Lower lobe of right lung (tissue), 2 donors: ENCODE measurements at regions not wholly inside any gene's neighbourhood (a gene's known extent, or its start where the extent isn't known, plus 50 kb on each side); places are given as distances from the start of the nearest gene placed in this dataset.

ENCODE experiments used
- ATAC-seq, 2 donors: fragments of 200-7000 bp; cut with Tn5 transposase; one replicate each; pipeline ENCODE4 v1.9.1; 2020 to 2022; ENCODE audit warnings: mild to moderate bottlenecking in 2 of 2, moderate library complexity in 2 of 2
- DNase-seq: peaks from one replicate; pipeline ENCODE4 v3.0.0-alpha.2; 2020
- H3K27ac ChIP-seq: fragments of 200-600 bp; one replicate; pipeline ENCODE4 v1.8.0; 2022
- H3K27me3 ChIP-seq: fragments of 200-600 bp; one replicate; pipeline ENCODE4 v1.8.0; 2022; ENCODE audit warnings: low read depth
- H3K36me3 ChIP-seq: fragments of 200-600 bp; one replicate; pipeline ENCODE4 v1.8.0; 2022; ENCODE audit warnings: mild to moderate bottlenecking
- H3K4me1 ChIP-seq: fragments of 200-600 bp; one replicate; pipeline ENCODE4 v1.8.0; 2022
- H3K4me3 ChIP-seq: fragments of 200-600 bp; one replicate; pipeline ENCODE4 v1.8.0; 2022; ENCODE audit warnings: mild to moderate bottlenecking
- H3K9me3 ChIP-seq: fragments of 200-600 bp; one replicate; pipeline ENCODE4 v1.8.0; 2022
- intact Hi-C: fragments of 100-400 bp; cut with DNase I; formaldehyde crosslinking; loops from one replicate; pipeline ENCODE4 v1.11.0; 2022
- TF ChIP-seq, protein P1 (sequence below): fragments of 200-600 bp; IDR thresholded peaks from one replicate; pipeline ENCODE4 v1.8.0; 2022; ENCODE audit warnings: antibody characterized with exemption, mild to moderate bottlenecking
- donor health status: DM: no; HTN: yes; CAD: no; lungs with severe emphysema.

DNA sequence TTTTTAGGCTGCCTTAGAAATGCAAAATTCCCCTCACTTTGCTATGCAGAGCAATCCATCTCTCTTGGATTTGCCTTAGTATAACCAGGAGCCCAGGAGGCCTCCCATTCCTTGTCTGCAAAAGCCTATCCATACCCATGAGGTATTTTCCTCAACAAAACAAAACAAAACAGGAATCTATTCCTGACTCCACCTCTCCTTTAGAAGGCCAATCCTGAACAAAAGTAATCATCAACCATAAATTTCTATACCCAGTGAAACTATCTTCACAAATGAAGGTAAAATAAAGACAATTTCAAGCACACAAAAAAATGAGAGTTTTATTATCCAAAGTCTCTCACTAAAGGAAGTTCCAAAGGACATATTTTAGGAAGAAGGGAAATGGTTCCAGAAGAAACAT lies 365.7 kb downstream of the KCNRG start:
- Histone ChIP-seq H3K9me3 (peaks cover 15% of the 10 kb centered on the region), H3K27ac (no peak overlapping the region), H3K4me1 (no peaks in the 10 kb centered on the region), H3K36me3 (no peaks in the 10 kb centered on the region), H3K4me3 (no peak overlapping the region), H3K27me3 (no peaks in the 10 kb centered on the region)
- no peak for ATAC-seq
- intact Hi-C loops, result no loop called here
- DNase-seq, result no peak
- TF ChIP-seq, protein P1, sequence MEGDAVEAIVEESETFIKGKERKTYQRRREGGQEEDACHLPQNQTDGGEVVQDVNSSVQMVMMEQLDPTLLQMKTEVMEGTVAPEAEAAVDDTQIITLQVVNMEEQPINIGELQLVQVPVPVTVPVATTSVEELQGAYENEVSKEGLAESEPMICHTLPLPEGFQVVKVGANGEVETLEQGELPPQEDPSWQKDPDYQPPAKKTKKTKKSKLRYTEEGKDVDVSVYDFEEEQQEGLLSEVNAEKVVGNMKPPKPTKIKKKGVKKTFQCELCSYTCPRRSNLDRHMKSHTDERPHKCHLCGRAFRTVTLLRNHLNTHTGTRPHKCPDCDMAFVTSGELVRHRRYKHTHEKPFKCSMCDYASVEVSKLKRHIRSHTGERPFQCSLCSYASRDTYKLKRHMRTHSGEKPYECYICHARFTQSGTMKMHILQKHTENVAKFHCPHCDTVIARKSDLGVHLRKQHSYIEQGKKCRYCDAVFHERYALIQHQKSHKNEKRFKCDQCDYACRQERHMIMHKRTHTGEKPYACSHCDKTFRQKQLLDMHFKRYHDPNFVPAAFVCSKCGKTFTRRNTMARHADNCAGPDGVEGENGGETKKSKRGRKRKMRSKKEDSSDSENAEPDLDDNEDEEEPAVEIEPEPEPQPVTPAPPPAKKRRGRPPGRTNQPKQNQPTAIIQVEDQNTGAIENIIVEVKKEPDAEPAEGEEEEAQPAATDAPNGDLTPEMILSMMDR, result no peak

DNA sequence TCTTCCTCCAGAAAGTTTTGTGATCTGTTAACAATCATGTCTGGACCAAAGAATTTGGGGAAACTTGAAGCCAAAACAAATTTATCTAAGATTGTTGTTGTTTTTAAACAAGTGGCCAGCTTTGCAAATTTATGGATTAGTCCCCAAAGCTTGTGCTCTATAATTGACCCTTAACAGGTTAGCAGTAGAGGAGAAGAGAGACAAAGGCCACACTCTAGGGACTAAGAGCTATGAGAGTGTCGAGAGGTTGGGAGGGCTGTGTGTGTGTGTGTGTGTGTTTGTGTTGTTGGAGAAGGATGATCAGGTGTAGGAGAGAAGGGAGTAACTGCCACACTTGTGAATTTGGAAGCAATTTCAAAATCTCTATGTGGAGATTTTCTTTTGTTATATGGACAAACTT lies 367.3 kb downstream of the KCNRG start:
- Histone ChIP-seq H3K4me1 (peaks cover 10% of the 10 kb centered on the region), H3K27ac (no peak overlapping the region), H3K27me3 (no peaks in the 10 kb centered on the region), H3K9me3 (peaks cover 15% of the 10 kb centered on the region), H3K36me3 (no peaks in the 10 kb centered on the region), H3K4me3 (no peak overlapping the region)
- TF ChIP-seq, protein P1, result no peak
- ATAC-seq (no peak), DNase-seq (no peak)
- intact Hi-C loops, result no loop called here

DNA sequence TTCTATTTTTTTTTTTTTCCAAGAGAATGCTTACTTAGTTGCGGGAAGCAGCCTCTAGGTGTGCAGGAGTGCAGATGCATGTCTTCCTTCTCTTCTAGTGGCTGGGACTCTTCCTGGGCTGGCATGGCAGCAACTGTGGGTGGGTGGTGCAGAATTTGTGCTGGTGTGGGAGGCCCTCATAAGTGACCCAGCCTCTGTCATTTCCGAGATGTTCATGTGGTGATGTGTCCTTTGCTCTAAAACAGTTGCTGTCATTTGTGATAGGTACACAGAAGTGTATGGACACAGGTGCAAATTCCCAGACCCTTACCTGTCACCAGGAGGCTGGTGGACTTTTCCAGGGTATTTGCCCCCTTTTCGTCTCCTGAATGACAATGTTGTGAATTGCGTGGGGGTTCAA lies 367.7 kb downstream of the KCNRG start:
- no peaks in the 10 kb centered on the region for H3K36me3 ChIP-seq
- H3K27ac ChIP-seq, result no peak overlapping the region
- H3K4me1 ChIP-seq, result peaks cover 10% of the 10 kb centered on the region
- no peak for DNase-seq
- no peaks in the 10 kb centered on the region for H3K27me3 ChIP-seq
- TF ChIP-seq, protein P1, result no peak
- no peak for ATAC-seq
- H3K4me3 ChIP-seq, result no peak overlapping the region
- H3K9me3 ChIP-seq, result peaks cover 15% of the 10 kb centered on the region
- intact Hi-C loops, result no loop called here

DNA sequence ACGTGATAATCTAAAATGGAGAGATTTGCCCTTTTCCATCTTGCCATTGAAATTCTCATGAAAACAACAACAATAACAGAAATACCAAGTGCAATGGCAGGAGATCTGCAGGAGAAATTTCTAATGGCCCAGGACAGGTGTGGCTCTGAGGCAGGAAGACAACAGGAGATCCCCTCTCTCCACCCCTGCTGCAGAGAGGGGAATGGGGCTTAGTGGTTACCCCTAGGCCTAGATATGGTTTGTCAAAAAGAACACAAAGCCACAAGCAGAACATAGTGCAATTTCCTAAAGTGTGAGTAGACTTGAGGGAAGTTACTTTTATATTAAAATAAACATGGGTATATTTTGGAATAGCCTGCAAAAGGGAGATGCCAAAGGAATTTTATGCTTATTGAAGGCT lies 369.5 kb downstream of the KCNRG start:
- intact Hi-C loops, result no loop called here

DNA sequence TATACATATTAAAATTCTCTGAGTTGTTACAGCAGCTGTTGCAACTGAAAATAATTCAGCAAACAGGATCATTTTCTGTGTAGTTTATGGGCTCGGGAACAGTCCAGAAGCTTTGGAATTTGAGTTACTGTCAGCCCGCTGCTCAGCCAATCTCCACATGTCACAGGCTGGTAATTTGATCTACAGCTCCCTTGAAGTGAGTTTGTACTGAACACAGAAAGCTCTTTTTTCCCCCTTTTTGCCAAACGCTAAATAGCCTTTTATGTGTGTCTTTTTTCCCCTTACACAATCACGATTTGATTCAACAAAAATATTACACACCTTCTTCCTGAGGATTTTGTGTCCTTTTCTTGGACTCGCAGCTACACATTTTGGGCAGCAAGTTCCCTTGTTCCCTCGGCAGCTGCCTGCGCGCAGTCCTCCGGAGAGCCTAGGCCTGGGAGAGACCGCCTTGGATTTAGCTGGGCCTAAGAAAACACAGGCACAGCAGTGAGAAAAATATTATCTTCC lies 371.4 kb downstream of the KCNRG start:
- ATAC-seq, result peak; percentile 50 to 76
- Histone ChIP-seq H3K27ac (peak overlapping the region; percentile 67), H3K9me3 (peaks cover under 1% of the 10 kb centered on the region), H3K36me3 (no peaks in the 10 kb centered on the region), H3K4me3 (peak overlapping the region; percentile 25), H3K4me1 (peaks cover 20% of the 10 kb centered on the region), H3K27me3 (no peaks in the 10 kb centered on the region)
- DNase-seq, result no peak
- intact Hi-C loops, result no loop called here
- TF ChIP-seq, protein P1, result no peak

More for the DNA sequence above, 369.5 kb downstream of the KCNRG start:
- no peak overlapping the region for H3K4me3 ChIP-seq
- peaks cover 16% of the 10 kb centered on the region for H3K4me1 ChIP-seq
- no peak overlapping the region for H3K27ac ChIP-seq
- H3K9me3 ChIP-seq, result peaks cover 15% of the 10 kb centered on the region
- no peak for ATAC-seq
- TF ChIP-seq, protein P1, result no peak
- no peaks in the 10 kb centered on the region for H3K27me3 ChIP-seq
- DNase-seq, result no peak
- no peaks in the 10 kb centered on the region for H3K36me3 ChIP-seq
